Right atrium auricular region (tissue), 2 donors: ENCODE measurements at regions not wholly inside any gene's neighbourhood (a gene's known extent, or its start where the extent isn't known, plus 50 kb on each side); places are given as distances from the start of the nearest gene placed in this dataset.

Experiments used
- DNase-seq: peaks from one replicate; pipeline ENCODE4 v3.0.0-alpha.2; 2019; ENCODE audit warnings: low spot score
- H3K27ac ChIP-seq, 2 donors: fragments of 200-600 bp; sonication (generic); 1 replicate in 1 of 2; 2 replicates in 1 of 2; pipeline ENCODE4 v1.5.1; 2016 to 2019
- H3K27me3 ChIP-seq, 2 donors: fragments of 200-600 bp; sonication (generic); one replicate each; pipeline versions ENCODE4 v1.5.1 to v1.6.0; 2017 to 2019
- H3K36me3 ChIP-seq: fragments of 200-600 bp; sonication (generic); one replicate; pipeline ENCODE4 v1.5.1; 2016
- H3K4me1 ChIP-seq, 2 donors: fragments of 200-600 bp; sonication (generic); one replicate each; pipeline versions ENCODE4 v1.5.1 to v1.6.0; 2017 to 2019
- H3K4me3 ChIP-seq, 2 donors: fragments of 200-600 bp; sonication (generic); 1 replicate in 1 of 2; 2 replicates in 1 of 2; pipeline ENCODE4 v1.5.1; 2017 to 2019; ENCODE audit warnings: mild to moderate bottlenecking in 1 of 2, moderate library complexity in 1 of 2
- H3K9me3 ChIP-seq, 2 donors: fragments of 200-600 bp; sonication (generic); one replicate each; pipeline ENCODE4 v1.5.1; 2019
- CTCF ChIP-seq, 2 donors: fragments of 200-600 bp; sonication (generic); IDR thresholded peaks; one replicate each; pipeline ENCODE4 v1.5.1; 2019; ENCODE audit warnings: antibody characterized with exemption in 2 of 2

- no peak overlapping the region for H3K4me3 ChIP-seq
- no peak overlapping the region for H3K27ac ChIP-seq
- peaks cover 0 to 7% of the 10 kb centered on the region in 2 donors for H3K9me3 ChIP-seq
- H3K27me3 ChIP-seq = no peaks in the 10 kb centered on the region
- H3K4me1 ChIP-seq = no peaks in the 10 kb centered on the region
- TF ChIP-seq CTCF (IDR thresholded peaks at IDR 0.05) = no peak
- H3K36me3 ChIP-seq = no peaks in the 10 kb centered on the region
- DNase-seq = no peak
Observed at GRCh38 chr10:3365630-3366029, 193.0 kb upstream of the PITRM1 start.

GRCh38 chr10:3364768-3365480, 192.3 kb upstream of the PITRM1 start:
- Histone ChIP-seq H3K27ac (no peak overlapping the region), H3K9me3 (peaks cover 0 to 7% of the 10 kb centered on the region in 2 donors), H3K4me1 (no peaks in the 10 kb centered on the region), H3K27me3 (no peaks in the 10 kb centered on the region), H3K36me3 (no peaks in the 10 kb centered on the region), H3K4me3 (no peak overlapping the region)
- DNase-seq = no peak
- TF ChIP-seq CTCF (IDR thresholded peaks at IDR 0.05) = no peak

GRCh38 chr10:3363311-3364045, 190.9 kb upstream of the PITRM1 start:
- Histone ChIP-seq H3K36me3 (no peaks in the 10 kb centered on the region), H3K4me1 (no peaks in the 10 kb centered on the region), H3K4me3 (no peak overlapping the region), H3K9me3 (peaks cover 0 to 7% of the 10 kb centered on the region in 2 donors), H3K27ac (no peak overlapping the region), H3K27me3 (no peaks in the 10 kb centered on the region)
- TF ChIP-seq CTCF (IDR thresholded peaks at IDR 0.05) = no peak
- DNase-seq = no peak

GRCh38 chr10:3362394-3362793, 189.8 kb upstream of the PITRM1 start:
- Histone ChIP-seq H3K27me3 (no peaks in the 10 kb centered on the region), H3K27ac (no peak overlapping the region), H3K4me1 (no peaks in the 10 kb centered on the region), H3K36me3 (no peaks in the 10 kb centered on the region), H3K4me3 (no peak overlapping the region), H3K9me3 (peaks cover 0 to 7% of the 10 kb centered on the region in 2 donors)
- DNase-seq = no peak
- TF ChIP-seq CTCF (IDR thresholded peaks at IDR 0.05) = no peak

GRCh38 chr10:3361640-3362039, 189.1 kb upstream of the PITRM1 start:
- Histone ChIP-seq H3K27ac (no peak overlapping the region), H3K4me1 (no peaks in the 10 kb centered on the region), H3K36me3 (no peaks in the 10 kb centered on the region), H3K9me3 (peaks cover 0 to 7% of the 10 kb centered on the region in 2 donors), H3K27me3 (no peaks in the 10 kb centered on the region), H3K4me3 (no peak overlapping the region)
- no peak for DNase-seq
- no peak for TF ChIP-seq CTCF (IDR thresholded peaks at IDR 0.05)
